ENCODE measurements at regions not wholly inside any gene's neighbourhood (a gene's known extent, or its start where the extent isn't known, plus 50 kb on each side); places are given as distances from the start of the nearest gene placed in this dataset.

- no peak for TF ChIP-seq GATA3 (IDR thresholded peaks at IDR 0.05; ENCODE audit: low read depth, low read length)
- TF ChIP-seq GATA2 (IDR thresholded peaks at IDR 0.05; ENCODE audit: low read depth, low read length), result no peak
Measured at GRCh38 chr5:34510002-34510401, 146.1 kb upstream of the RAI14 start.

All from SH-SY5Y (cell line).